HFF-Myc (cell line): ENCODE measurements at regions not wholly inside any gene's neighbourhood (a gene's known extent, or its start where the extent isn't known, plus 50 kb on each side); places are given as distances from the start of the nearest gene placed in this dataset.
"Not testable (repeated sequence)": the region's sequence is repeated elsewhere in the genome, so short reads cannot be mapped to it uniquely, and the experiment has no call there.

ENCODE experiments used
- DNase-seq: peaks from one replicate; pipeline ENCODE4 v3.0.0-alpha.2; 2011; ENCODE audit warnings: low read depth; ENCODE audit errors: extremely low read depth
- H3K4me3 ChIP-seq: replicated peaks from 2 replicates; pipeline ENCODE4 v1.5.1; 2011; ENCODE audit warnings: low read depth, mild to moderate bottlenecking, control low read depth, low read length
- CTCF ChIP-seq: IDR thresholded peaks from 2 replicates; pipeline ENCODE4 v1.5.1; 2012; ENCODE audit warnings: mild to moderate bottlenecking, low read depth, low read length, control low read depth; ENCODE audit errors: missing control alignments

DNA sequence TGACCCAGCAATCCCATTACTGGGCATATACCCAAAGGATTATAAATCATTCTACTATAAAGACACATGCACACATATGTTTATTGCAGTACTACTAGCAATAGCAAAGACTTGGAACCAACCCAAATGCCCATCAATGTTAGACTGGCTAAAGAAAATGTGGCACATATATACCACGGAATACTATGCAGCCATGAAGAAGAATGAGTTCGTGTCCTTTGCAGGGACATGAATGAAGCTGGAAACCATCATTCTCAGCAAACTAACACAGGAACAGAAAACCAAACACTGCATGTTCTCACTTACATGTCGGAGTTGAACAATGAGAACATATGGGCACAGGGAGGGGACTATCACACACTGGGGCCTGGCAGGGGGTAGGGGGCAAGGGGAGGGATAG lies 183.0 kb downstream of the HACE1 start:
- not testable (repeated sequence) for H3K4me3 ChIP-seq, DNase-seq

- DNase-seq, H3K4me3 ChIP-seq: not testable (repeated sequence)
Observed at GRCh38 chr6:104675161-104675560, 184.6 kb downstream of the HACE1 start.

DNA sequence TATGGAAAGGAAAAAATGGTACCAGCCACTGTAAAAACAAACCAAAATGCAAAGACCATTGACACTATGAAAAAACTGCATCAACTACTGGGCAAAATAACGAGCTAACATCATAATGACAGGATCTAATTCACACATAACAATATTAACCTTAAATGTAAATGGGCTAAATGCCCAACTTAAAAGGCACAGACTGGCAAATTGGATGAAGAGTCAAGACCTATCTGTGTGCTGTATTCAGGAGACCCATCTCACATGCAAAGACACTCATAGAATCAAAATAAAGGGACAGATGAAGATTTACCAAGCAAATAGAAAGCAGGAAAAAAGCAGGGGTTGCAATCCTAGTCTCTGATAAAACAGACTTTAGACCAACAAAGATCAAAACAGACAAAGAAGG lies 186.6 kb downstream of the HACE1 start:
- not testable (repeated sequence) for DNase-seq, H3K4me3 ChIP-seq

- H3K4me3 ChIP-seq, DNase-seq: not testable (repeated sequence)
Observed at GRCh38 chr6:104671591-104671891, 188.2 kb downstream of the HACE1 start.

- DNase-seq, H3K4me3 ChIP-seq: not testable (repeated sequence)
Observed at GRCh38 chr6:104670834-104671590, 188.7 kb downstream of the HACE1 start.

DNA sequence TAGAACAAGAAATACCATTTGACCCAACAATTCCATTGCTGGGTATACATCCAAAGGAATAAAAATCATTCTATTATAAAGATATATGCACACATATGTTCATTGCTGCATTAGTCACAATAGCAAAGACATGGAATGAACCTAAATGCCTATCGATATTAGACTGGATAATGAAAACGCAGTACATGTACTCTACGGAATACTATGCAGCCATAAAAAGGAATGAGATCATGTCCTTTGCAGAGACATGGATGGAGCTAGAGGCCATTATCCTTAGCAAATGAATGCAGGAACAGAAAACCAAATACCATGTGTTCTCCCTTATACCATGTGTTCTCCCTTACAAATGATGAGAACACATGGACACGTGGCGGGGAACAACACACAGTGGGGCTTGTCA lies 190.2 kb downstream of the HACE1 start:
- H3K4me3 ChIP-seq: no peak overlapping the region
- TF ChIP-seq CTCF: no peak
- no peak for DNase-seq

- no peak for TF ChIP-seq CTCF
- H3K4me3 ChIP-seq: no peak overlapping the region
- no peak for DNase-seq
Observed at GRCh38 chr6:104656235-104656634, 203.5 kb downstream of the HACE1 start.

GRCh38 chr6:104653781-104654180 lies 205.9 kb downstream of the HACE1 start:
- no peak for TF ChIP-seq CTCF
- no peak for DNase-seq
- no peak overlapping the region for H3K4me3 ChIP-seq

DNA sequence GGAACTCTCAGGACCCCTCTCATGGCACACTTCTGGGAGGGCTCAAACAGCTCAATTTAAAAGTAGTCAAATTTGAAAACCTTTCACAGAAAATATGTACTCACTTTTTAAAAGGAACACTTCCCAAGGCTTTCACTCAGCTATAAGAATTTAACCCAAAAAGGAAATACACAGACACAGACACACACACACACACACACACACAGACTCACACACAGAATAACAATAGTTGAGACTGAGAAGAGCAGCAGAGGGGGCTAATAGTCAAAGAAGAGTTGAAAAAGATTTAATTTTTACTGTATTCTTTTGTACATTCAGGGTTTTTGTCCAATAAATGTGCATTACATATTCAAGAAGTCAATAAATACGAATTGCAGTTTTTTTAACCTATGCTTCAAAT lies 211.4 kb downstream of the HACE1 start:
- H3K4me3 ChIP-seq: no peak overlapping the region
- DNase-seq: no peak
- TF ChIP-seq CTCF: no peak

- no peak for DNase-seq
- no peak for TF ChIP-seq CTCF
- no peak overlapping the region for H3K4me3 ChIP-seq
Observed at GRCh38 chr6:104644848-104645247, 214.9 kb downstream of the HACE1 start.
